GM23338 (cell line): ENCODE measurements at regions not wholly inside any gene's neighbourhood (a gene's known extent, or its start where the extent isn't known, plus 50 kb on each side); places are given as distances from the start of the nearest gene placed in this dataset.

ENCODE experiments used
- ATAC-seq: fragments of 200-7000 bp; cut with Tn5 transposase; 3 replicates; pipeline ENCODE4 v1.9.1; 2020
- DNase-seq: peaks from one replicate; pipeline ENCODE4 v3.0.0-alpha.2; 2015; ENCODE audit warnings: low spot score
- H2AFZ ChIP-seq: fragments of 200-600 bp; sonication (generic); 2 replicates; pipeline ENCODE4 v1.8.0; 2016; ENCODE audit warnings: antibody characterized with exemption, mild to moderate bottlenecking, moderate library complexity
- H3F3A ChIP-seq: fragments of 200-600 bp; sonication (generic); replicated peaks from 2 replicates; pipeline ENCODE4 v1.8.0; 2017; ENCODE audit warnings: antibody characterized with exemption, mixed run types, low read depth
- H3K27ac ChIP-seq: fragments of 200-600 bp; sonication (generic); 2 replicates; pipeline ENCODE4 v1.6.1; 2016; ENCODE audit warnings: low read depth
- H3K27me3 ChIP-seq: fragments of 200-600 bp; sonication (generic); 2 replicates; pipeline ENCODE4 v1.8.0; 2016; ENCODE audit warnings: mild to moderate bottlenecking, mixed run types, moderate library complexity; ENCODE audit not compliant: insufficient read depth
- H3K36me3 ChIP-seq: fragments of 200-600 bp; sonication (generic); 2 replicates; pipeline ENCODE4 v1.8.0; 2016; ENCODE audit warnings: mild to moderate bottlenecking; ENCODE audit not compliant: insufficient read depth
- H3K4me1 ChIP-seq: fragments of 200-600 bp; sonication (generic); 2 replicates; pipeline ENCODE4 v1.8.0; 2016; ENCODE audit warnings: mild to moderate bottlenecking, moderate library complexity; ENCODE audit not compliant: insufficient read depth
- H3K4me2 ChIP-seq: fragments of 200-600 bp; sonication (generic); 2 replicates; pipeline ENCODE4 v1.7.1; 2017; ENCODE audit warnings: mixed run types
- H3K4me3 ChIP-seq: fragments of 200-600 bp; sonication (generic); 2 replicates; pipeline ENCODE4 v1.6.1; 2016; ENCODE audit warnings: mixed run types
- H3K79me2 ChIP-seq: fragments of 200-600 bp; sonication (generic); replicated peaks from 2 replicates; pipeline ENCODE4 v1.8.0; 2017; ENCODE audit warnings: mild to moderate bottlenecking; ENCODE audit not compliant: insufficient read depth
- H3K9me2 ChIP-seq: fragments of 200-600 bp; sonication (generic); 2 replicates; pipeline ENCODE4 v1.8.0; 2017; ENCODE audit not compliant: insufficient read depth
- H4K20me1 ChIP-seq: fragments of 200-600 bp; sonication (generic); replicated peaks from 2 replicates; pipeline ENCODE4 v1.8.0; 2017; ENCODE audit warnings: mild to moderate bottlenecking; ENCODE audit not compliant: insufficient read depth
- H3K27ac Mint-ChIP-seq: 2 replicates; pipeline ENCODE4 v1.8.0; 2020; ENCODE audit warnings: inconsistent platforms, mild to moderate bottlenecking, moderate library complexity, mixed read lengths
- H3K27me3 Mint-ChIP-seq: 3 replicates; pipeline ENCODE4 v1.8.0; 2022; ENCODE audit warnings: low read depth, mild to moderate bottlenecking, moderate library complexity, mixed read lengths, inconsistent platforms; ENCODE audit not compliant: insufficient read depth, poor library complexity
- H3K36me3 Mint-ChIP-seq: 3 replicates; pipeline ENCODE4 v1.8.0; 2021; ENCODE audit warnings: low read depth, mild to moderate bottlenecking, inconsistent platforms, moderate library complexity, mixed read lengths
- H3K4me1 Mint-ChIP-seq: 3 replicates; pipeline ENCODE4 v1.8.0; 2020; ENCODE audit warnings: mild to moderate bottlenecking, inconsistent platforms, mixed read lengths
- H3K4me3 Mint-ChIP-seq: 3 replicates; pipeline ENCODE4 v1.8.0; 2021; ENCODE audit warnings: moderate library complexity, mild to moderate bottlenecking, inconsistent platforms, mixed read lengths
- H3K9me3 Mint-ChIP-seq: 3 replicates; pipeline ENCODE4 v1.8.0; 2020; ENCODE audit warnings: moderate library complexity, mild to moderate bottlenecking, inconsistent platforms, mixed read lengths
- CREB1 ChIP-seq: fragments of 250-450 bp; sonication (Bioruptor Pico); IDR thresholded peaks from 2 replicates; pipeline ENCODE4 v1.5.0; 2020; ENCODE audit warnings: low read depth, mild to moderate bottlenecking, moderate library complexity
- CTCF ChIP-seq, 2 experiments: fragments of 200-600 bp in 1 of 2; sonication (generic) in 1 of 2; conservative IDR thresholded peaks; 2 replicates each; pipeline versions ENCODE4 v1.5.1 to v1.6.1; 2016 to 2017; ENCODE audit warnings: antibody characterized with exemption in 2 of 2, low read depth in 2 of 2, mild to moderate bottlenecking in 2 of 2, moderate library complexity in 1 of 2
- ETS1 ChIP-seq: IDR thresholded peaks from 2 replicates; pipeline ENCODE4 v1.6.1; 2016; ENCODE audit warnings: antibody characterized with exemption
- EZH2 ChIP-seq: fragments of 200-600 bp; sonication (generic); IDR thresholded peaks from one replicate; pipeline ENCODE4 v1.8.0; 2017; ENCODE audit warnings: antibody characterized with exemption, mild to moderate bottlenecking, low read depth; ENCODE audit not compliant: unreplicated experiment
- JUNB ChIP-seq: IDR thresholded peaks from one replicate; pipeline ENCODE4 v1.6.1; 2016; ENCODE audit warnings: antibody characterized with exemption; ENCODE audit not compliant: unreplicated experiment
- NANOG ChIP-seq: IDR thresholded peaks from 2 replicates; pipeline ENCODE4 v1.6.1; 2016; ENCODE audit warnings: antibody characterized with exemption, borderline replicate concordance
- POLR2AphosphoS5 ChIP-seq: IDR thresholded peaks from 2 replicates; pipeline ENCODE4 v1.6.1; 2016; ENCODE audit warnings: antibody characterized with exemption, low read depth
- STAT1 ChIP-seq: IDR thresholded peaks from one replicate; pipeline ENCODE4 v1.6.1; 2016; ENCODE audit warnings: antibody characterized with exemption; ENCODE audit not compliant: unreplicated experiment
- ZNF114 ChIP-seq: fragments of 250-450 bp; sonication (Bioruptor Pico); IDR thresholded peaks from 2 replicates; pipeline ENCODE4 v1.5.0; 2020; ENCODE audit warnings: mild to moderate bottlenecking, moderate library complexity
- ZNF462 ChIP-seq: fragments of 250-450 bp; sonication (Bioruptor Pico); IDR thresholded peaks from 2 replicates; pipeline ENCODE4 v1.5.0; 2020; ENCODE audit warnings: mild to moderate bottlenecking, moderate library complexity

- ATAC-seq (no peak), DNase-seq (no peak)
- peaks cover 18% of the 10 kb centered on the region for H3K27me3 ChIP-seq
- no peaks in the 10 kb centered on the region for H3K36me3 Mint-ChIP-seq
- H3K9me2 ChIP-seq, result no peaks in the 10 kb centered on the region
- H3K27me3 Mint-ChIP-seq, result peaks cover 16% of the 10 kb centered on the region
- H3K4me3 ChIP-seq, result no peak overlapping the region
- no peaks in the 10 kb centered on the region for H3K9me3 Mint-ChIP-seq
- H3K79me2 ChIP-seq, result no peaks in the 10 kb centered on the region
- TF ChIP-seq CTCF (conservative IDR thresholded peaks at IDR 0.05; ENCODE audit: low read depth in 2 of 2) (no peak), JUNB (no peak)
- H3K36me3 ChIP-seq, result no peaks in the 10 kb centered on the region
- H3K27ac ChIP-seq, result no peak overlapping the region
- H3K4me2 ChIP-seq, result no peak overlapping the region
- no peak overlapping the region for H3K4me3 Mint-ChIP-seq
- peaks cover 18% of the 10 kb centered on the region; the same call in 1 of the 2 replicates for H3K4me1 ChIP-seq
- H3K4me1 Mint-ChIP-seq, result peaks cover 20% of the 10 kb centered on the region
- H4K20me1 ChIP-seq, result no peaks in the 10 kb centered on the region
- no peak overlapping the region for H2AFZ ChIP-seq
- 0 out of 2 replicates have a peak, but pooled peaks cover 4% of the 10 kb centered on the region for H3F3A ChIP-seq
- H3K27ac Mint-ChIP-seq, result no peak overlapping the region
Measured at GRCh38 chr2:176493909-176494308, 224.7 kb downstream of the MTX2 start.

GRCh38 chr2:176494949-176495353 lies 225.7 kb downstream of the MTX2 start:
- H3K36me3 ChIP-seq, result no peaks in the 10 kb centered on the region
- peaks cover 8% of the 10 kb centered on the region; the same call in 1 of the 2 replicates for H3K27me3 ChIP-seq
- Mint-ChIP-seq H3K27ac (no peak overlapping the region), H3K36me3 (no peaks in the 10 kb centered on the region), H3K4me3 (no peak overlapping the region), H3K4me1 (peaks cover 15% of the 10 kb centered on the region), H3K27me3 (peaks cover 10% of the 10 kb centered on the region), H3K9me3 (no peaks in the 10 kb centered on the region)
- ATAC-seq (no peak), DNase-seq (no peak)
- H3F3A ChIP-seq, result 0 out of 2 replicates have a peak, but pooled peaks cover 4% of the 10 kb centered on the region
- no peak overlapping the region for H3K27ac ChIP-seq
- no peak overlapping the region for H3K4me2 ChIP-seq
- H3K9me2 ChIP-seq, result no peaks in the 10 kb centered on the region
- no peak overlapping the region for H2AFZ ChIP-seq
- H3K4me1 ChIP-seq, result peaks cover 10% of the 10 kb centered on the region; the same call in 1 of the 2 replicates
- H4K20me1 ChIP-seq, result no peaks in the 10 kb centered on the region
- no peaks in the 10 kb centered on the region for H3K79me2 ChIP-seq
- H3K4me3 ChIP-seq, result no peak overlapping the region
- TF ChIP-seq NANOG (no peak), ETS1 (no peak), EZH2 (no peak), ZNF114 (CRISPR knock-in tag) (no peak), STAT1 (no peak), CREB1 (no peak), ZNF462 (CRISPR knock-in tag) (no peak), POLR2AphosphoS5 (no peak)
